DMS 273 (cell line): ENCODE measurements at regions not wholly inside any gene's neighbourhood (a gene's known extent, or its start where the extent isn't known, plus 50 kb on each side); places are given as distances from the start of the nearest gene placed in this dataset.
"Not testable (repeated sequence)": the region's sequence is repeated elsewhere in the genome, so short reads cannot be mapped to it uniquely, and the experiment has no call there.

Experiments used
- DNase-seq: peaks from one replicate; lab custom pipeline; 2025; ENCODE audit not compliant: unreplicated experiment; lab: John Stamatoyannopoulos, UW

GRCh38 chr2:182594286-182594685 is 121.8 kb upstream of the DNAJC10 start:
- no peak for DNase-seq

DNA sequence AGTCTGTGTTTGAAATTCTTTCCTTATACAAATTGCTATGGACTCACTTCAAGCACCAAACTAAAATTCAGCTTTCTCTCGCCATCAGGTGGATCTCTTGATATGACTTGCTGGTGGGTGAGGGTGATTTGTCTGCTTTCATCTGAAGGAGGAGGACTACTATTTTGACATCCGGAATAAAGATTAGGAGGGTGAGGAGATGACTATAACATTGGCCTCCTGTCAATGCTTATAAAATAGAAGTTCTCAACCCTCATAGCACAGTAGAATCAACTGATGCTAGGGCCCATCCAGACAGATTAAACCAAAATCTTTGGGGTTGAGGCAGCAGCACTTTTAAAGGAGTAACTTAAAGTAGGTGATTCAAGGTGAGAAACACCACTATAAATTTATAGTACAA is 120.4 kb upstream of the DNAJC10 start:
- no peak for DNase-seq

GRCh38 chr2:182597570-182598295 is 118.3 kb upstream of the DNAJC10 start:
- DNase-seq = no peak

DNA sequence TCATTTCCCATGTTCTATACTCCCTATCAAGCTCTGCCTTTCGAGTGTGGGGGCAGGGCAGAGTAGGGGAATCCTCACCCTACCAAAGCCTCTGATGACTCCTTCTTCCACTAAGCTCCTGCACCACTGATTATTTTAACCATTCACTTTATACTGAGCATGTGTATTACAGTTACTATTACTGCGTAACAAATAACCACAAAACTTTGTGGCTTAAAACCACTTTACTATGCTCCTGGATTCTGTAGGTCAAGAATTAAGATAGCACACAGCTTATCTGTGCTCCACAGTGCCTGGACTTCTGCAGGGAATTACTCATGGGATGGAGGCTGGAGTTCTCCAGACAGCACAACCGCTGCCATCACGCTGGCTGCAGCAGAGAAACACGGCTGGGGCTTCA is 117.4 kb upstream of the DNAJC10 start:
- no peak for DNase-seq

GRCh38 chr2:182605166-182605565 is 110.9 kb upstream of the DNAJC10 start:
- DNase-seq = no peak

DNA sequence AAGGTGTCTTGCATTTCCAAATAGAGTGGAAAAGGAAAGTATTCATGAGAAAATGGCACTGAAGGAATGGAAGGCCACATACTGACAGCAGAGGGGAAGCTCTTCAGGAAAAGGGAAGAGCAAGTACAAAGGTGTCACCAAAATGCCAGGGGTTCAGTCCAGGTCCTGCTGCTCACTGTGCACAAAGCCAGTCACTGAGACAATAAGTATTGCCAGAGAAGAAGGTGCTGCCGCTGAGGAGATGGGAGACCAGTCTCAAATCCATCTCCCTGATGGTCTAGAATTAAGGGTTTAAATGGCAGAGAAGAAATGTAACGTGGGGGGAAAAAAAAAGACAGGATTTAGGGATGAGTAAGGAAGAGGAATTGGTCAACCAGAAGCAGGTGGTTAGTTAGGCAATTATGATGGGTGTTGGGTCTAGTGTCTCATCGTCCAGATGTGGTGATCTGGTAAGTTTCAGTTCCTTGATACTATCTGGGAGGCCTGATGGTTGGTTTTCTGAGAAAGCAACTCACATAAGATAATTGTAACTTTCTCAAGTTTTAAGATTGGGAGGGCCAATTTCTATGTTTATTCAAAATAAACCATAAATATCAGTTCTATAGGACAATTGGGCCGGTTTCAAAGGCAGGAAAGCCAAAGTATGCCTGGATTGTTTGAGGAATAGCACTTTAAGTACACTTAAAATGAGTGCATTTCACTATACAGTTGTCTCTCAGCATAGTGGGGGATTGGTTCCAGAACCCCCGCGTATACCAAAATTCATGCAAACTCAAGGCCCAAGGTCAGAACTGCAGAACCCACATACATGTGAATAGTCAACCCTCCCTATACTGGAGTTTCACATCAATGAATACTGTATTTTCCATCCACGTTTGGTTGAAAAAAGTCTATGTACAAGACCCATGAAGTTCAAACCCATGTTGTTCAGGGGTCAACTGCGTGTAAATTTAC is 109.1 kb upstream of the DNAJC10 start:
- no peak for DNase-seq

DNA sequence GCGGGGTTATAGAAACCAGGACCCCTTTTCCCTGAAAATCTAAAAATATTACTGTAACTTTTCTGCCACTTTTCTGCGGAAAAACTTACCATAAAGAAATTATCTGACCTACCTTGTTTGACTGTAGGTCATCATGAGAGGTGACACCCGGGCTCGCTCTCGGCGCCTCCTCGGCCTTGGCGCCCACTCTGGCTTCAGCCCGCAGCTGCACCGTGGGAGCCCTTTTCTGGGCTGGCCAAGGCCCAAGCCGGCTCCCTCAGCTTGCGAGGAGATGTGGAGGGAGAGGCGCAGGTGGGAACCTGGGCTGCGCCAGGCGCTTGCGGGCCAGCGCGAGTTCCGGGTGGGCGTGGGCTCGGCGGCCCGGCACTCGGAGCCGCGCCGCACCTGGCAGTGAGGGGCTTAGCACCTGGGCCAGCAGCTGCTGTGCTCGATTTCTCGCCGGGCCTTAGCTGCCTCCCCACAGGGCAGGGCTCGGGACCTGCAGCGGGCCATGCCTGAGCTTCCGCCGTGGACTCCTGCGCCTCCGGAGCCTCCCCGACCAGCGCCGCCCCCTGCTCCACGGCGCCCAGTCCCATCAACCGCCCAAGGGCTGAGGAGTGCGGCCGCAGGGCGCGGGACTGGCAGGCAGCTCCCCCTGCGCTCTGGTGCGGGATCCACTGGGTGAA is 107.7 kb upstream of the DNAJC10 start:
- no peak for DNase-seq

- not testable (repeated sequence) for DNase-seq
These were observed 107.1 kb upstream of the DNAJC10 start for GRCh38 chr2:182609005-182609404.

DNA sequence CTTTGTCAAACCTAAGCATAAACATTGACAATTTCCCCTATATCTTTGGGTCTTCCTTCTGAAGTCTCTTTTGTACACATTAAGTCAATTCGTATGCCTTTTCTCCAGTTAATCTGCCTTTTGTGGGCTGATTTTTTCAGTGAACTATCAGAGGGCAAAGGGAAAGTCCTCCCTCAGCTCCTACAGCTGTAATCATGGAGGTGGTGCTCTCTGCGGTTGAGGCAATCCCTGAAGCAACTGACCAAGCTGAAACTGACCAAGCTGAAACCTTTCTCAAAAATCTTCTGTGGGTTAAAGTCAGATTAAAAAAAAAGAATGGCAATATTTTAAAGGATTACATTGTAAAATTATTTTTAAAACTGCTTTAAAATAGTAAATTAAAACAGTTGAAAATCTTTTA is 105.8 kb upstream of the DNAJC10 start:
- no peak for DNase-seq

DNA sequence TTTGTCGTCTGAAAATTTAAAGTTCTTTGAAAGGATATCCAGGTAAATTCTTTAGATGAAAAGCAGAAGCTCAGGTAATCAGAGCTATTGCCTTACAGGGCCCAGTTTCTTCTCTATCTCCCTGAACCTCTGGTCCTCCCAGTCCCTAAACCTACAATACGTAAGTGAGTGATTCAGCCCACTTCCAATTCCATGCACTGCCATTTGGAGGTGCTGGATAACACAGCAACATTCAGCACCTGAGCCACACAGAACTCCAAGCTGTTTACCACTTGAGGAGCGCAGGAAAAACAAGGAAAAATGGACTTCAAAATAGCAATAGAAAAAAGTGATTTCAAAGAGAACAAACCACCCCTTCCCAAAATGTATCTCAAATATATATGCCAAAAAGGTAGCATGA is 105.0 kb upstream of the DNAJC10 start:
- no peak for DNase-seq

GRCh38 chr2:182615036-182615435 is 101.0 kb upstream of the DNAJC10 start:
- DNase-seq = no peak

- DNase-seq = no peak
These were observed 99.3 kb upstream of the DNAJC10 start for GRCh38 chr2:182616471-182617393.

- no peak for DNase-seq
These were observed 97.4 kb upstream of the DNAJC10 start for GRCh38 chr2:182618672-182619079.

GRCh38 chr2:182619276-182619675 is 96.8 kb upstream of the DNAJC10 start:
- DNase-seq = no peak

DNA sequence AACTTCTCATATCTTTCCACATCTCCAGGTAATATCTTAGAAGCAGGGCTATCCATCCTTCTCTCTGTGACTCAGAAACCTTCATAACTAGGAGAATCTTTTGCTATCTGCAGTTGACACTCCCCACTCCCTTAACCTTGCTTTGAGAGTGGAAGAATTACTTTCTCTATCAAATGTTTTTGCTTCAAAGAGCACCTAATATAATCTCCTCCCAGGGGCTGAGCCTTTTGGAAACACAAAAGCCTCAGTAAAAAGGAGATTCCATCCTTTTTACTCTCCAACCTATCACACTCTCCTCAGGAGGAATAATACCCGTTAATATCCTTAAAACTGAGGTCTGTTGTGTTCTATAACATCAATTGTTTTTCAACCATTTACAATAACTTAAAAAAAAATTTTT is 94.9 kb upstream of the DNAJC10 start:
- DNase-seq = no peak

- DNase-seq = no peak
These were observed 94.2 kb upstream of the DNAJC10 start for GRCh38 chr2:182621810-182622209.

- no peak for DNase-seq
These were observed 93.8 kb upstream of the DNAJC10 start for GRCh38 chr2:182622231-182622630.

DNA sequence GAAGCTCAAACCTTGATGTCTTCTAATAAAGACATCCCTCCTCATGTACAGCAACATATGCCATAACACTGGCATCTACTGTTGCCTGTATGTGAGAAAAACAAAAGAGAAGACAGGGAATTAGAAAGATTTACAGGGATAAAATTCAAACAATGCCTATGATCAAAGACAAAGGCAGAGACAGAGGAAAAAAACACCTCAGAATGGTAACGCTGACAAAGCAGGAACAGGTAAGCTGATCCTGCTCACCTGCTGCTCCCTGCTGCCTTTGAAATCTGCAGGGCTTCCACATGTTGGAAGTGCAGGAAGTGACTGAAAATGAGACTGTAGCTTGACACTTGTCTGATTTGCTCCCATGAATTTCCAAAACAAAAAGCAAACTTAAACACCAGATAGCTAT is 90.2 kb upstream of the DNAJC10 start:
- DNase-seq = no peak

GRCh38 chr2:182628916-182629315 is 87.1 kb upstream of the DNAJC10 start:
- DNase-seq = peak; percentile 69

GRCh38 chr2:182630207-182630606 is 85.8 kb upstream of the DNAJC10 start:
- no peak for DNase-seq

DNA sequence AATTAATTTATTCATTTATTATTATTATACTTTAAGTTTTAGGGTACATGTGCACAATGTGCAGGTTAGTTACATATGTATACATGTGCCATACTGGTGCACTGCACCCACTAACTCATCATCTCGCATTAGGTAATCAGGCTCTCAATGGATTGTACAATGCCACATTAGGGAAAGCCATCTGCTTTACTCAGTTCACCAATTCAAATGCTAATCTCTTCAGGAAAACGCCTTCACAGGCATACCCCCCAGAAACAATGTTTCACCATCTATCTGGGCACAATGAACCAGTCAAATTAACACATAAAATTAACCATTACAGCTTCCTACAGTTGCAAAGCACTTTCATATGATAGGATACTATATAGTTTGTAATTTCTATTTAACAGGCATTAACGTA is 84.8 kb upstream of the DNAJC10 start:
- DNase-seq = peak; percentile 22
